Myocyte (in vitro differentiated cells): ENCODE measurements at regions not wholly inside any gene's neighbourhood (a gene's known extent, or its start where the extent isn't known, plus 50 kb on each side); places are given as distances from the start of the nearest gene placed in this dataset.

ENCODE experiments used
- DNase-seq: peaks from one replicate; pipeline ENCODE4 v3.0.0-alpha.2; 2012; ENCODE audit warnings: low read depth

- no peak for DNase-seq
These were observed 100.3 kb upstream of the SPIN1 start for GRCh38 chr9:88287972-88288371.

GRCh38 chr9:88280816-88281382 is 107.3 kb upstream of the SPIN1 start:
- DNase-seq = no peak

GRCh38 chr9:88278036-88278435 is 110.2 kb upstream of the SPIN1 start:
- no peak for DNase-seq

DNA sequence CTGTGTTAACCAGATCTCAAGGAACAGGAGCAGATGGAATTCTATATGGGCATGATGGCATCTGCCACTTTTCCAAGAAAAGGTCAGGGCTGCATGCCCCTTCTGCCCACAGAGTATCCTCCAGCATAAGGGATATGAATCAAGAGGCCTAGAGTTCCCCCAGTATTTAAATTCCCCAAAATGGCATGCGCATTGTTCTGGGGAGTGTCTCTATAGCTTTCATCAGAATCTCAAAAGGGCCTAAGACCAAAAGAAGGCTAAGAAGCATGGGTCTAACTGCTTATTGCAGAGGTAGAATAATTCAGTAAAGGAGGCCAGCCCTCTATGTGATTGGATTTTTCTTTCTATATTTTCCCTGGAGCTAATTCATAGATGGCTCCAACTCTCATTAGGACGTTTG is 114.2 kb upstream of the SPIN1 start:
- DNase-seq = peak; percentile 43

DNA sequence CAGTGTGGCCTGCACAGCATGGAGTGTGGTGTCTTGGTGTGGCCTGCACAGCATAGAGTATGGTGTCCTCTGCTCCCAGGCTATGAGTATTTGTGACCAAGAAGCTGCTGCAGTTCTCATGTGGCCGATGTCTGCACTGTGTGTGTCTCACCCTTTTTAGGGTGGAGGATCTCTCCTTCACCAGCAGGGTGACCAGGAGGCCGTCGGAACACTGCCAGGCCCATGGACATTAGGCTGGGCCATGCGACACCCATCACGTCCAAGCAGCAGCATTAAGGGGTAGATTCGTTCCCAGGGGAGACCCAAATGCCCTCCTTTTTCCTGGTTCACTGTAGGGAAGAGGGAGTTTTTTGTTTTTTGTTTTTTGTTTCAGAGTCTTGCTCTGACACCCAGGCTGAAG is 115.3 kb upstream of the SPIN1 start:
- no peak for DNase-seq

- DNase-seq = no peak
These were observed 117.8 kb upstream of the SPIN1 start for GRCh38 chr9:88270413-88270812.

GRCh38 chr9:88268886-88269285 is 119.4 kb upstream of the SPIN1 start:
- no peak for DNase-seq

DNA sequence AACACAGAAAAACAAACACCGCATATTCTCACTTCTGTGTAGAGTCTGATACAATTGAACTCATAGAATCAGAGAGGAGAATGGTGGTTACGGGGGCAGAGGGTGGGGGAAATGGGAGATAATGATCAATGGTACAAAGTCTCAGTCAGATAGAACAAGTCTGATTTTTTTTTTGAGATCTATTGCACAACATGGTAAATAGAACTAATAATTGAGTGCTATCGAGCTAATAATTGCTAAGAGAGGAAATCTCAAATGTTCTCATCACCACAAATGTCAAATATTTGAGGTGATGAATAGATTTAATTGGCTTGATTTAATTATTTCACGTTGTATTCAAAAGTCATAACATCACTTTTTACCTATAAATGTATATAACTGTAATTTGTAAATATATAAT is 121.0 kb upstream of the SPIN1 start:
- no peak for DNase-seq

- DNase-seq = no peak
These were observed 121.8 kb upstream of the SPIN1 start for GRCh38 chr9:88266416-88266815.

- peak; percentile 24 for DNase-seq
These were observed 120.7 kb upstream of the SPATA31C2 start for GRCh38 chr9:88259001-88259400.

GRCh38 chr9:88258601-88259000 is 120.3 kb upstream of the SPATA31C2 start:
- DNase-seq = peak; percentile 32

GRCh38 chr9:88258024-88258423 is 119.7 kb upstream of the SPATA31C2 start:
- peak; percentile 77 for DNase-seq

DNA sequence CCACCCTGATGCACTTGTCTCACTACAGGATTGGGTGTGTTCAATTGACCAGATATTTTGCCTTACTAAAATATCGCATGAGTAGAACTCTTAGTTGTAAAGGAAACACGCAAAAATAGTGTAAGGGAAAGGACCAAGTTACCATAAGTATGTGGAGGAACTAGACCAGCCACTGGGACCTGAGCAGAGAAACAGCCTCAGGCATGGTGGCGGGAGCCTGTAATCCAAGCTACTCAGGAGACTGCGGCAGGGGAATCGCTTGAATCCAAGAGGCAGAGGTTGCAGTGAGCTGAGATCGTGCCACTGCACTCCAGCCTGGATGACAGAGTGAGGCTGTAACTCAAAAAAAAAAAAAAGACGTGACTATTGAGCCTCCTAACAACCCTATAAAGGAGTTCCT is 117.9 kb upstream of the SPATA31C2 start:
- no peak for DNase-seq

DNA sequence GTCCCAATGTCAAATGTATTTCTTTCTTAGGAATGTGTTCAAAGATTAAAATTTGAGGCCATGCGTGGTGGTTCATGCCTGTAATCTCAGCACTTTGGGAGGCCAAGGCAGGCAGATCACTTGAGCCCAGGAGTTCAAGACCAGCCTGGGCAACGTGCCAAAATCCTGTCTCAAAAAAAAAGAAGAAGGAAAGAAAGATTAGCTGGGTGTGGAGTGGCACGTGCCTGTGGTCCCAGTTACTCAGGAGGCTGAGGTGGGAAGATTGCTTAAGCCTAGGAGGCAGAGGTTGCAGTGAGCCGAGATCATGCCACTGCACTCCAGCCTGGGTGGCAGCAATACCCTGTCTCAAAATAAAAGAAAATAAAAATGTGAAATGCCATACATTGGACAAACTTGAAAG is 117.5 kb upstream of the SPATA31C2 start:
- peak; percentile 29 for DNase-seq

GRCh38 chr9:88251903-88252302 is 113.6 kb upstream of the SPATA31C2 start:
- DNase-seq = no peak

GRCh38 chr9:88243736-88244135 is 105.5 kb upstream of the SPATA31C2 start:
- no peak for DNase-seq

- DNase-seq = no peak
These were observed 104.6 kb upstream of the SPATA31C2 start for GRCh38 chr9:88242879-88243278.

- no peak for DNase-seq
These were observed 99.8 kb upstream of the SPATA31C2 start for GRCh38 chr9:88237991-88238571.

GRCh38 chr9:88237479-88237961 is 99.2 kb upstream of the SPATA31C2 start:
- peak; percentile 21 for DNase-seq

DNA sequence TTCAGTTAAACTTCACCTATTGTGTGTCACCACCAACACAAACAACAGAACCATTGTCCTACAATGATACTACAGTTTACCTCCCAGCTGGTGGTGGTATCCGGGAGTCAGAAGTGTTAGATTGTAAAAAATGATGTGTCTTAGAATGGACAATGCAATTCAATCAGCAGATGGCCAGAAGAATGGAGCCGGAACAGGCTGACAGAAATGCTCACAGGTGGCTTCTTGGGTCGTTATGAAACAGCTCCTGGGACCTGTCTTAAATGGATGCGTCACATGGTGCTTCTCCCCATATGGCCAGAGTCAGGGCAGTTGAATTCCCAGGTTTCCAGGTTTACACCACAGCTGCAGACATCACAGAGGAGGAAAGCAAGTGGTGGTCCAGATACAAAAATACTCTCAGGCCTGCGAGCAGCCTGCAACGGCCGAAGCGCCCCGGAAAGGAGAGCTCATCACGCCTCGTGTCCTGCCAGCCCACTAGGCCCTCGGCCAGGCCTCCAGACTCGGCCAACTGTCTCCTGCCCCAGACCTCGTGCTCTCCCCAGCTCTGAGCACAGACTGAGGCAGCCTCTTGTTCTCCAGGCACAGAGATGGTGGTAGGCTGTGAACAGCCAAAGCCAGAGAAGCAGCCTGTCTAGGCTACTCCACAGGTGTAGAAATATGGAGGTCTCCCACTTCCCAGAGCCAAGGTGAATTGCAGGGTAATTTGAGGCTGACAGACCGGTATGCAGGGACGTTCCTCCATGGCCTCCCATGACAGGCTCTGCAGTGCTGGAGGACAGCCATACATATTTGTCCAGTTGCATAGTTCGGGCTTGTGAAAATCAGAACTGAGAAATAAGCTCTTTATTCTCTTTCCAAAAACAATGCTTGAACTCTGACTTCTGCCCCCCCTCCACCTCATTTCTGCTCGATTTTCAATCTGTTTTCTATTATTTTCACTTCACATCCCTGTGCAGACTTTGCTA is 98.5 kb upstream of the SPATA31C2 start:
- no peak for DNase-seq

DNA sequence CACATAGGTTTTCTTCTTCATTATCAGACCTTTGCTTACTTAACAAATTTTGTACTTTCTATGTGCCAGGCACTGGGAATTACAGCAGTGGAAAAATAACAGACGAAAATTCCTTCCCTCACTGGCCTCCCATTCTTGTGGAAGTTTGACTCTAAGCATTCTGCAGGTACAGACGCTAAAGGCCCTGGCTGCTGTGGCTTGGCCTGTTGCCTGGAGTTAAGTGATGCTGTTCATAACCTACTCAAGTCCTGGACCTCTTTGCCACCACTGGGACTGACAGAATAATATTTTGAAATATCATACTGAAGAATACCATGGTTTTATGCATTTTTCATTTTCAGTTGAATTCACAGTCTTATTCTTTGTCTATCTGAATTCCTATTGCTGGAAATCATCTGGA is 97.3 kb upstream of the SPATA31C2 start:
- no peak for DNase-seq

DNA sequence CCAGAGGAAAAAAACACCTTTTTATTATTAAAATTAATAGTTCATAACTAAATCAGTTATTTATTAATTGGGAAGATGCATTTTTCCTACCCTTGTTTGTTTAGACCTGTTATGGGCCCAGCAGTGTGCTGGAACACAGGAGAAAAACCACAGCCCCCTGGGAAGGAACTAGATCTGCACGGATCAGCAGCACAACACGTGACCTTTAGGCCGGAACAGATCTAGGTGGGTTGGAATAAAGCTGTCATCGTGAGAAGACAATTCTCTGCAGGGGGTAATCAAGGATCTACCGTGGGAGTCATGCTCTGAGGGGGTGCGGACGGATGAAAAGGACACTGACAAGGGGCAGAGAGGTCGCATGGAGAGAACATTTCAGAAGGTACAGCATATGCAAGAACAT is 95.8 kb upstream of the SPATA31C2 start:
- no peak for DNase-seq
